SK-N-SH (cell line): ENCODE measurements at regions not wholly inside any gene's neighbourhood (a gene's known extent, or its start where the extent isn't known, plus 50 kb on each side); places are given as distances from the start of the nearest gene placed in this dataset.

Experiments
- CTCF ChIA-PET: fragments of 300-600, 350-600 bp; formaldehyde crosslinking; extraction: SDS; loops from one replicate; lab custom pipeline; 2021; lab: Yijun Ruan, JAX
- POLR2A ChIA-PET: fragments of 350-600 bp; sonication (Branson Sonifier 250); formaldehyde crosslinking; extraction: SDS; loops from one replicate; lab custom pipeline; 2020; ENCODE audit warnings: antibody characterized with exemption, inconsistent platforms; lab: Yijun Ruan, JAX
- DNase-seq: peaks from one replicate; pipeline ENCODE4 v3.0.0; 2012
- H2AFZ ChIP-seq: fragments of 200-600 bp; sonication (generic); 2 replicates; pipeline ENCODE4 v1.8.1; 2016; ENCODE audit warnings: antibody characterized with exemption, mild to moderate bottlenecking, low read depth
- H3F3A ChIP-seq: fragments of 200-600 bp; sonication (generic); replicated peaks from 2 replicates; pipeline ENCODE3; 2016; ENCODE audit warnings: antibody characterized with exemption, mild to moderate bottlenecking; ENCODE audit not compliant: insufficient read depth
- H3K27ac ChIP-seq, 2 experiments: fragments of 200-500 bp in 1 of 2; fragments of 200-600 bp in 1 of 2; sonication (Bioruptor generic) in 1 of 2; sonication (generic), shearing (Covaris generic) in 1 of 2; 2 replicates each; pipeline versions ENCODE4 v1.5.1 to v1.6.1; 2014 to 2016; ENCODE audit warnings: low read depth in 2 of 2, inconsistent platforms in 1 of 2, low read length in 1 of 2, mild to moderate bottlenecking in 1 of 2, mixed read lengths in 1 of 2
- H3K27me3 ChIP-seq: fragments of 200-600 bp; sonication (generic), shearing (Covaris generic); 2 replicates; pipeline ENCODE4 v1.6.1; 2016; ENCODE audit warnings: mixed run types; ENCODE audit not compliant: insufficient read depth
- H3K36me3 ChIP-seq, 2 experiments: fragments of 200-500 bp in 1 of 2; fragments of 200-600 bp in 1 of 2; sonication (Bioruptor generic) in 1 of 2; sonication (generic) in 1 of 2; replicated peaks in 1 of 2; 2 replicates each; pipeline versions ENCODE3 to v1.5.1; 2014 to 2016; ENCODE audit warnings: low read length in 1 of 2, mild to moderate bottlenecking in 1 of 2; ENCODE audit not compliant: insufficient read depth in 2 of 2, control insufficient read depth in 1 of 2
- H3K4me1 ChIP-seq, 2 experiments: fragments of 200-500 bp in 1 of 2; fragments of 200-600 bp in 1 of 2; sonication (Bioruptor generic) in 1 of 2; sonication (generic), shearing (Covaris generic) in 1 of 2; 2 replicates each; pipeline versions ENCODE4 v1.5.1 to v1.6.1; 2014 to 2016; ENCODE audit warnings: low read depth in 1 of 2, low read length in 1 of 2, mixed run types in 1 of 2; ENCODE audit not compliant: insufficient read depth in 2 of 2, control insufficient read depth in 1 of 2
- H3K4me2 ChIP-seq: fragments of 200-600 bp; sonication (generic), shearing (Covaris generic); 2 replicates; pipeline ENCODE4 v1.6.1; 2017; ENCODE audit warnings: mixed run types
- H3K4me3 ChIP-seq, 2 experiments: fragments of 200-500 bp in 1 of 2; fragments of 200-600 bp in 1 of 2; sonication (Bioruptor generic) in 1 of 2; sonication (generic), shearing (Covaris generic) in 1 of 2; 2 replicates each; pipeline versions ENCODE4 v1.5.1 to v1.8.1; 2014 to 2016; ENCODE audit warnings: low read depth in 2 of 2, inconsistent platforms in 1 of 2, low read length in 1 of 2, mild to moderate bottlenecking in 1 of 2, mixed read lengths in 1 of 2, moderate library complexity in 1 of 2
- H3K79me2 ChIP-seq: fragments of 200-600 bp; sonication (generic); 2 replicates; pipeline ENCODE4 v1.8.1; 2017; ENCODE audit warnings: mild to moderate bottlenecking; ENCODE audit not compliant: insufficient read depth
- H3K9ac ChIP-seq: fragments of 200-600 bp; sonication (generic); 2 replicates; pipeline ENCODE4 v1.6.1; 2017; ENCODE audit warnings: mixed run types
- H3K9me2 ChIP-seq: fragments of 200-600 bp; sonication (generic); 2 replicates; pipeline ENCODE4 v1.6.1; 2017; ENCODE audit warnings: mixed run types
- H3K9me3 ChIP-seq: fragments of 200-600 bp; sonication (generic); 2 replicates; pipeline ENCODE4 v1.6.1; 2017; ENCODE audit warnings: mixed run types, mild to moderate bottlenecking, moderate library complexity
- H4K20me1 ChIP-seq: fragments of 200-600 bp; sonication (generic); 2 replicates; pipeline ENCODE4 v1.6.1; 2017; ENCODE audit warnings: mild to moderate bottlenecking, mixed run types; ENCODE audit not compliant: insufficient read depth
- CHD2 ChIP-seq: fragments of 150-350 bp; IDR thresholded peaks from 2 replicates; pipeline ENCODE4 v1.6.1; 2018; ENCODE audit warnings: low read length; ENCODE audit not compliant: partially characterized antibody
- ELF1 ChIP-seq: IDR thresholded peaks from 2 replicates; pipeline ENCODE4 v1.4.0; 2012
- FOSL2 ChIP-seq: IDR thresholded peaks from 2 replicates; pipeline ENCODE4 v1.4.0; 2012; ENCODE audit warnings: low read depth, mild to moderate bottlenecking, moderate library complexity, borderline replicate concordance
- FOXJ3 ChIP-seq: sonication (generic); formaldehyde crosslinking; IDR thresholded peaks from 2 replicates; pipeline ENCODE4 v1.5.1; 2020; ENCODE audit warnings: mild to moderate bottlenecking, missing genetic modification reagents
- FOXM1 ChIP-seq: IDR thresholded peaks from 2 replicates; pipeline ENCODE4 v1.4.0; 2012; ENCODE audit warnings: low read depth, mild to moderate bottlenecking
- GABPA ChIP-seq: IDR thresholded peaks from 2 replicates; pipeline ENCODE4 v1.4.0; 2012; ENCODE audit warnings: low read depth, mild to moderate bottlenecking
- GATA2 ChIP-seq: sonication (generic); formaldehyde crosslinking; IDR thresholded peaks from 2 replicates; pipeline ENCODE4 v1.5.0; 2020; ENCODE audit warnings: mild to moderate bottlenecking, missing genetic modification reagents
- IRF3 ChIP-seq: fragments of 150-350 bp; IDR thresholded peaks from 2 replicates; pipeline ENCODE4 v1.6.1; 2016; ENCODE audit warnings: mild to moderate bottlenecking, low read depth, low read length
- JUND ChIP-seq: IDR thresholded peaks from 2 replicates; pipeline ENCODE4 v1.4.0; 2012
- NRF1 ChIP-seq: IDR thresholded peaks from 2 replicates; pipeline ENCODE4 v1.6.1; 2012; ENCODE audit warnings: low read depth, mild to moderate bottlenecking, low read length
- RCOR1 ChIP-seq: fragments of 150-350 bp; IDR thresholded peaks from 2 replicates; pipeline ENCODE4 v1.6.1; 2017; ENCODE audit warnings: antibody characterized with exemption, low read length
- REST ChIP-seq: IDR thresholded peaks from 2 replicates; pipeline ENCODE4 v1.6.1; 2012; ENCODE audit warnings: mild to moderate bottlenecking, low read depth, low read length, moderate library complexity
- SIN3A ChIP-seq: IDR thresholded peaks from 2 replicates; pipeline ENCODE4 v1.6.1; 2012; ENCODE audit warnings: low read depth, mild to moderate bottlenecking, low read length, moderate library complexity, borderline replicate concordance
- TAF1 ChIP-seq: IDR thresholded peaks from 2 replicates; pipeline ENCODE4 v1.6.1; 2012; ENCODE audit warnings: low read depth, mild to moderate bottlenecking, low read length, moderate library complexity, borderline replicate concordance
- TEAD4 ChIP-seq: IDR thresholded peaks from 2 replicates; pipeline ENCODE4 v1.4.0; 2012; ENCODE audit warnings: mild to moderate bottlenecking, borderline replicate concordance; ENCODE audit not compliant: insufficient read depth
- WGBS: methylation state at CpG from one replicate; pipeline ENCODE4 v1.1.6; 2017; ENCODE audit warnings: low lambda C conversion rate; 5-methylcytosine and 5-hydroxymethylcytosine counted together
- TF ChIP-seq, protein P1 (sequence below): IDR thresholded peaks from 2 replicates; pipeline ENCODE4 v1.4.0; 2012; ENCODE audit warnings: low read depth, borderline replicate concordance

DNA sequence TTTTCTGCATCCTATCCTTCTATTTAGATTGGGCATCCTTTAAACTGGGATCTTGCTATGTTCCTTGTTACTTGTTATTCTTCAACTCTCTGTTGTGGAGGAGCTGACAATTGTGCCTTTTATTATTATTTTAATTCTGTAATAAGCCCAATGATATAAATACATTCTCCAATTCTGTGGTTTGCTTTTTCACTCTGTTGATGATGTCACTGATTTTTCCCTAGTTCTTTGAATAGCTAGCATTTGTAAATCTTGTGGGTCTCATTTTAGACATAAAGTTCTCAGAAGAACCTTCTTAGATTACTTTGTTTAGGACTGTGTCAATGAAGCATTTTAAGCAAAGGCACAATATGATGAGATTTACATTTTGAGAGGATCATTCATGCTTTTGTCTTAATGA is 79.5 kb upstream of the SLC8A1 start:
- Histone ChIP-seq H3K9me3 (no peaks in the 10 kb centered on the region), H3K79me2 (no peaks in the 10 kb centered on the region), H3K4me3 (no peak overlapping the region), H3K27me3 (no peaks in the 10 kb centered on the region), H2AFZ (no peak overlapping the region), H4K20me1 (no peaks in the 10 kb centered on the region), H3K4me1 (no peaks in the 10 kb centered on the region), H3K4me2 (no peak overlapping the region), H3K27ac (no peak overlapping the region), H3K9me2 (no peaks in the 10 kb centered on the region), H3K36me3 (no peaks in the 10 kb centered on the region), H3F3A (no peaks in the 10 kb centered on the region), H3K9ac (no peak overlapping the region)
- ChIA-PET CTCF (interaction anchor here (1.0 to 1.3 kb wide), 2 partner anchors 15 to 52 kb away, joined by 3 read pairs; no protein-coding TSS in a partner anchor), POLR2A (no interaction called here)
- DNase-seq: no peak
- TF ChIP-seq JUND (no peak), NRF1 (no peak), TEAD4 (no peak), IRF3 (no peak), TAF1 (no peak), RCOR1 (no peak), GABPA (no peak), FOXJ3 (CRISPR knock-in tag) (no peak), CHD2 (no peak), FOSL2 (no peak)

- POLR2A ChIA-PET: interaction anchor here (0.6 kb wide), 1 partner anchor 36 kb away, joined by 3 read pairs; no protein-coding TSS in a partner anchor
- no peaks in the 10 kb centered on the region for H3F3A ChIP-seq
- no peak for DNase-seq
- H3K4me1 ChIP-seq: no peaks in the 10 kb centered on the region
- H3K9me3 ChIP-seq: no peaks in the 10 kb centered on the region
- H3K9ac ChIP-seq: no peak overlapping the region
- no peak for TF ChIP-seq REST
- TF ChIP-seq SIN3A: no peak
- TF ChIP-seq GATA2 (CRISPR knock-in tag): no peak
- TF ChIP-seq, protein P1, sequence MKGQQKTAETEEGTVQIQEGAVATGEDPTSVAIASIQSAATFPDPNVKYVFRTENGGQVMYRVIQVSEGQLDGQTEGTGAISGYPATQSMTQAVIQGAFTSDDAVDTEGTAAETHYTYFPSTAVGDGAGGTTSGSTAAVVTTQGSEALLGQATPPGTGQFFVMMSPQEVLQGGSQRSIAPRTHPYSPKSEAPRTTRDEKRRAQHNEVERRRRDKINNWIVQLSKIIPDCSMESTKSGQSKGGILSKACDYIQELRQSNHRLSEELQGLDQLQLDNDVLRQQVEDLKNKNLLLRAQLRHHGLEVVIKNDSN: no peak
- no peak for TF ChIP-seq ELF1
- no peak for TF ChIP-seq FOXM1
- TF ChIP-seq NRF1: no peak
- TF ChIP-seq TEAD4: no peak
- no peaks in the 10 kb centered on the region for H4K20me1 ChIP-seq
- CTCF ChIA-PET: interaction anchor here (0.7 to 1.3 kb wide), 4 partner anchors 12 to 957 kb away, joined by 3 read pairs; no protein-coding TSS in a partner anchor
- no peak overlapping the region for H3K4me2 ChIP-seq
- H3K36me3 ChIP-seq: no peaks in the 10 kb centered on the region
- 41% methylated on average over 3 of the region's 3 CpGs for WGBS
- H3K27ac ChIP-seq: no peak overlapping the region
- no peak overlapping the region for H3K4me3 ChIP-seq
- H3K9me2 ChIP-seq: no peaks in the 10 kb centered on the region
- H2AFZ ChIP-seq: no peak overlapping the region
- H3K79me2 ChIP-seq: no peaks in the 10 kb centered on the region
- H3K27me3 ChIP-seq: no peaks in the 10 kb centered on the region
These were observed 82.6 kb upstream of the SLC8A1 start for GRCh38 chr2:40534528-40534927.
